Ovary (tissue), 3 donors: ENCODE measurements at regions not wholly inside any gene's neighbourhood (a gene's known extent, or its start where the extent isn't known, plus 50 kb on each side); places are given as distances from the start of the nearest gene placed in this dataset.

Experiments
- CTCF ChIP-seq, 3 donors: fragments of 450-650 bp in 2 of 3; fragments of 200-600 bp in 1 of 3; IDR thresholded peaks; one replicate each; pipeline versions ENCODE4 v1.5.1 to v1.8.0; 2016 to 2022; ENCODE audit warnings: antibody characterized with exemption in 3 of 3, mild to moderate bottlenecking in 1 of 3
- EP300 ChIP-seq: sonication (generic); formaldehyde crosslinking; IDR thresholded peaks from one replicate; pipeline ENCODE4 v1.6.1; 2017; ENCODE audit warnings: antibody characterized with exemption
- donor health status: DM: no; HTN: no; CAD: no.

- TF ChIP-seq CTCF (IDR thresholded peaks at IDR 0.05) (no peak), EP300 (no peak)
These were observed 333.9 kb upstream of the DDX53 start for GRCh38 chrX:22665818-22666217.
